ENCODE measurements at regions not wholly inside any gene's neighbourhood (a gene's known extent, or its start where the extent isn't known, plus 50 kb on each side); places are given as distances from the start of the nearest gene placed in this dataset.

DNA sequence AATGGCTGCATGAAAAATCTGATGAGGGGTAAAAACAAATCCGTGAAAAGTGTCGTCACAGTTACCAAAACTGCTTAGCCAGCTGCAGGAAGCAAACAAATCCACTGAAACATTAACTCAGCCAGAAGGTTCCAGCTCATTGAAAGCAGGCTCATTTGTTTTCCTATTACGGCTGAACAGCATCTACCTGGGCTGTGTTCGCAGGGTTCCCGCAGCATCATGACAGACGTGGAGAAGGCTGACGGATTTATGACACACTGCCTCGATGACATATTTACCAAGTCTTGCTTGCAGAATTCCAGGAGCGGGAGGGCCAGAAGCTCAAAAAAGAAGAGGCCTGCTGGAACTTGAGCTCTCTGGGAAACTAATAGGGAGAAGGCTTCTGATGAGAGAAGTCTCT, 781.1 kb downstream of the RAB28 start:
- intact Hi-C loops (cut with DNase I) = no loop called here
- Histone ChIP-seq H3K27me3 (no peaks in the 10 kb centered on the region), H3K4me3 (no peak overlapping the region), H3K4me1 (no peaks in the 10 kb centered on the region), H3K9me3 (no peaks in the 10 kb centered on the region), H3K27ac (no peak overlapping the region), H3K36me3 (no peaks in the 10 kb centered on the region)
- no peak for ATAC-seq
- TF ChIP-seq, protein P1, sequence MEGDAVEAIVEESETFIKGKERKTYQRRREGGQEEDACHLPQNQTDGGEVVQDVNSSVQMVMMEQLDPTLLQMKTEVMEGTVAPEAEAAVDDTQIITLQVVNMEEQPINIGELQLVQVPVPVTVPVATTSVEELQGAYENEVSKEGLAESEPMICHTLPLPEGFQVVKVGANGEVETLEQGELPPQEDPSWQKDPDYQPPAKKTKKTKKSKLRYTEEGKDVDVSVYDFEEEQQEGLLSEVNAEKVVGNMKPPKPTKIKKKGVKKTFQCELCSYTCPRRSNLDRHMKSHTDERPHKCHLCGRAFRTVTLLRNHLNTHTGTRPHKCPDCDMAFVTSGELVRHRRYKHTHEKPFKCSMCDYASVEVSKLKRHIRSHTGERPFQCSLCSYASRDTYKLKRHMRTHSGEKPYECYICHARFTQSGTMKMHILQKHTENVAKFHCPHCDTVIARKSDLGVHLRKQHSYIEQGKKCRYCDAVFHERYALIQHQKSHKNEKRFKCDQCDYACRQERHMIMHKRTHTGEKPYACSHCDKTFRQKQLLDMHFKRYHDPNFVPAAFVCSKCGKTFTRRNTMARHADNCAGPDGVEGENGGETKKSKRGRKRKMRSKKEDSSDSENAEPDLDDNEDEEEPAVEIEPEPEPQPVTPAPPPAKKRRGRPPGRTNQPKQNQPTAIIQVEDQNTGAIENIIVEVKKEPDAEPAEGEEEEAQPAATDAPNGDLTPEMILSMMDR (IDR thresholded peaks at IDR 0.05) = no peak
- TF ChIP-seq POLR2A (IDR thresholded peaks at IDR 0.05) = no peak
- DNase-seq = no peak
- 75 to 81% (median 78%) methylated on average over 7 to 9 of the region's 9 CpGs for WGBS, 4 donors

DNA sequence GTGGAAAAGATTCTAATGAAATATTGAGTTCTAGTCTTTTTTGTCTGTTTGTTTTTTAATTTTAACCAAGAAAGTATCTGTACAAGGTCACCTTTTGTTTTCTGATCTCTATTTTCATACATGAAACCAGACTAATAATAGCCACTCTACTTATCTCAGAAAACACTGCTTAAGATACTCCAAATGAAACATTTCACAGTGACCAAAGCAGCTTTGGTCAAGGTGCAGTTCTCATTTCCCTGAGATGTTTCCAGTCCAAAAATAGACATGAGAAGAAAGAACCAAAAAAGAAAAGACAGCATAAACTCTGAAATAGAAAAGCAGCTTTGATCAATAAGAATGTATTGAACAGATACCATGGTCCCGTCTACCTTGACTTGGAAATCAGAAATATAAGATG, 782.8 kb downstream of the RAB28 start:
- no peaks in the 10 kb centered on the region for H3K4me1 ChIP-seq
- ATAC-seq (no peak), DNase-seq (no peak)
- H3K4me3 ChIP-seq = no peak overlapping the region
- H3K9me3 ChIP-seq = no peaks in the 10 kb centered on the region
- TF ChIP-seq, protein P1 (IDR thresholded peaks at IDR 0.05) = no peak
- TF ChIP-seq POLR2A (IDR thresholded peaks at IDR 0.05) = no peak
- no peaks in the 10 kb centered on the region for H3K27me3 ChIP-seq
- H3K36me3 ChIP-seq = no peaks in the 10 kb centered on the region
- intact Hi-C loops (cut with DNase I) = no loop called here
- H3K27ac ChIP-seq = no peak overlapping the region
- WGBS, 4 donors = 82 to 94% (median 83%) methylated on average over 1 of the region's 1 CpG

DNA sequence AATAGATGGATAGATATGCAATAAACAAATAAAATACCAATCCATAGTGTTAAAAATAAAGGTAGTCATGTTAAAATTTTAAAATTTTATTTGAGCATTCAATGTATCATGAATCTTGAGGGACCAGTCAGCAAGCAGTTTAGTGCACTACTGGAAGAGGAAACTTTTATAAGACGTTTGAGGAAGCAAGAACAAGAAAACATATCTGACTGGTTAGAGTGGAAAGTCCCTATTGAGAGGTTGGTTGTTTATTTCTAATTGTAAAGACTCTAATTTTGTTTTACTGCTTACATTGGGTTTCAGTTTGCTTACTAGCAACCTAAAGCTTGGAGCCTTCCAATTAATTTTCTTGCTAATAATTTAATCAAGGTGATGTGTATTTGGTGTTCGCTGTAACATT, 786.2 kb downstream of the RAB28 start:
- Histone ChIP-seq H3K4me3 (no peak overlapping the region), H3K27me3 (no peaks in the 10 kb centered on the region), H3K4me1 (no peaks in the 10 kb centered on the region), H3K36me3 (no peaks in the 10 kb centered on the region), H3K9me3 (no peaks in the 10 kb centered on the region), H3K27ac (no peak overlapping the region)
- ATAC-seq = no peak
- WGBS, 4 donors = 71 to 75% (median 72%) methylated on average over 2 of the region's 2 CpGs
- no peak for TF ChIP-seq POLR2A (IDR thresholded peaks at IDR 0.05)
- TF ChIP-seq, protein P1 (IDR thresholded peaks at IDR 0.05) = no peak
- DNase-seq = no peak
- intact Hi-C loops (cut with DNase I) = no loop called here

DNA sequence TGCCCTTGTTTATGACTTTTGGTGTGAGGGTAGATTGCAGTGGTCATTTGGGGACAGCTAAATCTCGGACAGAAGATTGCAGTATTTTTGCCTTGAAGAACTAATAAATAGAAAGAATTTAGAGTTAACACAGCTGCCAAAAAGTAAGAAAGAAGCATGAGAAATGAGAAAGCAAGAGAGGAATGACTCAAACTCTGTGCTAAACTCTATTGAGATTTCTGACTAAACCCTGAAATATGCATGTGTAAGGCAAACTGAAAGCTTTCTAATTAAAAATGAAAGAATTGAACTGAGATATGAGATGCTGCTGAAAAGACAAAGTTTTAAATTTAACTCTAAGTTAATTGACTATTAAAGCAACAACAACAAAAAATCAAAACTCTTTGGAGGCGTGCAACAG, 791.3 kb downstream of the RAB28 start:
- H3K9me3 ChIP-seq = no peaks in the 10 kb centered on the region
- intact Hi-C loops (cut with DNase I) = no loop called here
- TF ChIP-seq, protein P1 (IDR thresholded peaks at IDR 0.05) = no peak
- no peak for TF ChIP-seq POLR2A (IDR thresholded peaks at IDR 0.05)
- no peaks in the 10 kb centered on the region for H3K27me3 ChIP-seq
- H3K4me3 ChIP-seq = no peak overlapping the region
- ATAC-seq (no peak), DNase-seq (no peak)
- H3K27ac ChIP-seq = no peak overlapping the region
- WGBS, 4 donors = 48 to 66% (median 63%) methylated on average over 2 of the region's 2 CpGs
- no peaks in the 10 kb centered on the region for H3K4me1 ChIP-seq
- H3K36me3 ChIP-seq = no peaks in the 10 kb centered on the region

Data from heart left ventricle (tissue), 16 donors.